Stimulated activated naive CD4-positive, alpha-beta T cell treated with Interleukin-2 at 50 U/mL for 16 hours (primary cell): ENCODE measurements at regions not wholly inside any gene's neighbourhood (a gene's known extent, or its start where the extent isn't known, plus 50 kb on each side); places are given as distances from the start of the nearest gene placed in this dataset.

Experiments
- DNase-seq: peaks from one replicate; lab custom pipeline; 2025; lab: John Stamatoyannopoulos, UW

GRCh38 chr6:43903739-43904290 lies 133.8 kb downstream of the VEGFA start:
- no peak for DNase-seq

DNA sequence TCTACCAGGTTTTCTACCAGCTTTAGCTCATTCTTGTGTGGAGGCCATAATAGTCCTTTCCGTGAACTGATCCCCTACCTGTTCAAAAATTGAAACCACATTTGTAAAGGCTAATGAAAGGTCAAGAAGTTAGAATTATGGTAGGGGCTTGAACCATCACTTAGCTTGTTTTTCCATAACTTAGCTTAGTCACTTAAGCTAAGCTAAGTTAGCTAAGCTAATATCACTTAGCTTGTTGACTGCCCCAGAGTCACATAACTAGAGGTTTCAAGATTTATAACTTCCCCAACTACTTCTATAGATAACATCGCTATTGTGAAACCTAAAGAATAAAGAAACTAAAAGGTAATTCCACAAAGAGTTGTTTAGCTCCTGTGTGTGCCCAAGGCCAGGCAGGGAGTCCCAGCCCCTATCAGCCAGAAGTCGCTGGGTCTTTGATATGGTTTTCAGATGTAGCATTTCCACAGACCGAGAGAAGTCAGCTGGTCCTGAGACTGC lies 131.8 kb downstream of the VEGFA start:
- no peak for DNase-seq

DNA sequence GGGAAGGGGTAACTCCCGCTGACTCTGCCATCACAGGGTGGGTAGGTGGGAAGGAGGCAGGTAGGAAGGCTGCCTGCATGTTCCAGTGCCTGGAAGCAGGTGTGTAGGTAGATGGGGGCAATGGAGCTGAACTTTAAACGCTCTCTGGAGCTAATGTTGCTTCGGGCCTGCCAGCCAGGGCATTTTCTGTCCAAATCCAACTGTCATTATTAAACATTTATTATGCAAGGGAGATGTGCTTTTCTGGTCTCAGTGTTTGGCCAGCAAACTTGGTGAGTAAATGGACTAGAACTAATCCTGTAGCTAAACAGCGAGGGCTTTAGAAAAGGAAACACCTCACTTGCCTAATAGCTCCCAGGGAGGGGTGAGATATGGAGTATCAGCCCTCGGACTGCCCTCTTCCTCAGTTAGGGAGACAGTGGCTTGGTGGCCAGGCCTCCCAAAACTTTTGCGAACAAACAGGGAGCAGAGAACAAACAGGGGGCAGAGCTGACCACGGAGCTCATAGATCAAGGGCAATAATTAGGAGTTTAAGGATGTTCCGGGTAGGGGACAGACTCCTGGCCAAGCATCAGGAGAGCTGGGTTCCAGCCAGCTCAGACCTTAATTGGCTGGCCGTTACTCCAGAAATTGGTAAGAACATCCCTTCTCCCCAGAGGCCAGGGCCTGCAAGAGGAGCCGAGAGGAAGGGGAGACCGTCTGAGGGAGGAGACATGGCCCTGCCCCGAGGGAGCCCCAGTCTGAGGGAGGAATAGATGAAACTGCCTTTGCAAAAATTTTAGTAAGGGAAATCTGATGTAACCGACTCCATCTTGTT lies 131.1 kb downstream of the VEGFA start:
- no peak for DNase-seq

DNA sequence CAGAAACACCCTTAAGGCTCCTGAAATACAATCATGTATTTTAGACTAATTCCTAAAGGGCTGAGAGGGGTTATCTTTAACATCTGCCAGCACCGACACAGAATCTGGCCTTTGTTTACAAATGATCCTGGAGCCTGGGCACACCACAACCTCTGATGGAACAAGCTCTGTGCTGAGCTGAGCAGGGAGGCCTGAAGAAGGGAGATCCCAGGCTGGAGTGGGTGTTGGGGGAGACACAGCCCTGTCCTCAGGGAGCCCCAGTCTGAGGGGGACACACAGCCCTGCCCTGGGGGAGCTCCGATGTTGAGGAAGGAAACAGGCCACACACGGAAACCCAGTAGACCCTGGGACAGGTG lies 130.5 kb downstream of the VEGFA start:
- DNase-seq: no peak

- no peak for DNase-seq
These were observed 129.8 kb downstream of the VEGFA start for GRCh38 chr6:43899830-43900229.

DNA sequence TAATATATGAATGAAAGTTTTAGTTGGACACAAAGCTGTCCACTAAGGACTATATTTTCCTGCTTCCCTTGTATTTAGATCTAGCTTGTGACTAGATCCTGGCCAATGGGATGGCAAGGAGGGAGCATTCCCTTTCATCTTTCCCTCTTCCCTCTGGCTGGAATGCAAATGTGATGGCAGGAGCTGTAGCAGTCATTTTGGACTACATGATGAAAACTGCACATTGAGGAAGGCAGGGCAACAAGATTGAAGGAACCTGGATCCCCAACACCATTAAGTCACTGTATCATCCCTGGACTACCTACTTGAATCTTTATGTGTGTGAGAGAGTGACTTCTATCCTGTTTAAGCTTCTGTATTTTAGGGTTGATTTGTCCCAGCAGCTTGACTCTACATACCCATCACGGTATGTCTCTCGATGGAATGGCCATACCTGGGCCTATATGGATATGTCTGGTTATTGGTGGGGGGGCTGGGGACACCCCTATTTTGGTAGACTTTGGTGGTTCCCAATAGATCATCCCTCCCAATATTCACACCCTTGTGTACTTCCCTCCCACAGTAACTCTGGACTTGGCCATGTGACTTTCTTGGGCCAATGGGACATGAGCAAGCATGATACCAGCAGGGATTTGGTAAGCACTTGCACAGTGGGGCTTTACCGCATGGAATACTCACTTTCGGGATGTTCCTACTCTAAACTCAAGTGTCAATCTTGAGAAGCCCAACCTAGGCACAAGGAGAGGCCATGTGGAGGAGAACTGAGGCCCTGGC lies 128.5 kb downstream of the VEGFA start:
- DNase-seq: no peak

GRCh38 chr6:43897571-43898302 lies 127.7 kb downstream of the VEGFA start:
- DNase-seq: no peak

GRCh38 chr6:43896329-43897255 lies 126.6 kb downstream of the VEGFA start:
- no peak for DNase-seq

DNA sequence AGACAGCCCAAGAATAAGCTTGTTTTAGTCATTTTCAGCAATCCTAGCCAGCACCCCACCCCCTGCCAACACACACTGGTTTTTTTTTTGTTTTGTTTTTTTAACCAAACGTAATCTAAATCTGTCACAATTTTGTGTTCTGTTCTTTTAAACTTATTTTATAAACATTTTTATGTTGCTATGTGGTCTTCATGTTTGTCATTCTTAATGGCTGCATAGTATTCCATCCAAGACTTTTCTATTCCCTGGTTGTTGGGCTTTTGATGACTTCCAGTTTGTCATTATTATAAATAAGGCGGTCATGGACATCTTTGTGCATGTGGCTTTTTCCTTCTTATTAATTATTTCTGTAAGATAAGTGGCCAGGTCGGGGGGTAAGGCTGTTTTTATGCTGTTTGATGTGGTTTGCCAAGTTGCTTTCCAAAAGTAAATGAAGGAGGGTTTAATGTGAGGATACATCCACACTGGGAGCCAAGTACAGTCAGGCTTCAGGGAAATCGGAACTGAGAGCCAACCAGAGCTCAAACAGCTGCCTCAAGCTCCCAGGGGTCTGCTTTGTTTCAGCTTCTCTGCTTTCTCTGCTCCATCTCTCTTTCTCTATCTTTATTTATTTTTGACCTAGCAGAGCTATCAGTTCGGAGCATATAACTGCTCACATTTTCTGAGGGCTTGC lies 125.8 kb downstream of the VEGFA start:
- no peak for DNase-seq

- no peak for DNase-seq
These were observed 123.1 kb downstream of the VEGFA start for GRCh38 chr6:43893073-43893472.

DNA sequence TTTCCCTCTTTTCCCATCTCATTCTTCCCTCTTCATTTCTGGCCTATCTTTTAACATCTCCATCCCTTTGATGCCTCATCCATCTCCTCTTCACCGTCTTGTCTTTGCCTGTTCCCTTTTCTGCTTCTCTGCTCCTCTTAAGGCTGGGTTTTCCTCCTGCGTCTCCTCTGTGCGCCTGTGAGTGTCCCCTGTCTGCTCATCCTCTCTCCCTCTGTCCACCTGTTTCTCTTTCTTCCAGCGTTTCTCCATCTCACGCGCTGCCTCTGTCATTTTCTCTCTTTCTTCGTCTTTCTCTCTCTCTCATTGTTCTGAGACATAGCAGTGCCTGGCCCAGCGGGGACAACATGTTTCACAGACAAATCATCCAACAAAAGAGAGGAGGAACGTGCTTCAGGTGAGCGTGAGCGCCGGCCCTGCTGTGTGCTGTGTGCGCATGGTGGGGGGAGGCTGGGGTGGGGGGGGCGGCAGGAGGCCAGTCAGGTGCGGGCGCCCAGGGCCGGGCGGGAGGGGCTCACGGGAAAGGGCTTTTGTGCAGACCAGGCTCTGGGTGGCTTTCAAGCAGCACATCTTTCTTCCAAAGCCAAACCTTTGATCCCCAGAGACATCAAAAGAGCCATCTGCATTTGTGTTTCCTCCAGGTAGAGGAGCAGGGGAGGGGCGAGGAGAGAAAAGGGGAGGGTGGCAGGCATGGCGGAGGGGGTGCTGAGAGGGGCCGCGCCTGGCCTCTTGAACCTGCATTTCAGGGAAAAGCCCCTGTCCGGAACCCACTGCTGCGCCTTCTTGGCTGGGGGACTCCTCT lies 121.3 kb downstream of the VEGFA start:
- DNase-seq: no peak

DNA sequence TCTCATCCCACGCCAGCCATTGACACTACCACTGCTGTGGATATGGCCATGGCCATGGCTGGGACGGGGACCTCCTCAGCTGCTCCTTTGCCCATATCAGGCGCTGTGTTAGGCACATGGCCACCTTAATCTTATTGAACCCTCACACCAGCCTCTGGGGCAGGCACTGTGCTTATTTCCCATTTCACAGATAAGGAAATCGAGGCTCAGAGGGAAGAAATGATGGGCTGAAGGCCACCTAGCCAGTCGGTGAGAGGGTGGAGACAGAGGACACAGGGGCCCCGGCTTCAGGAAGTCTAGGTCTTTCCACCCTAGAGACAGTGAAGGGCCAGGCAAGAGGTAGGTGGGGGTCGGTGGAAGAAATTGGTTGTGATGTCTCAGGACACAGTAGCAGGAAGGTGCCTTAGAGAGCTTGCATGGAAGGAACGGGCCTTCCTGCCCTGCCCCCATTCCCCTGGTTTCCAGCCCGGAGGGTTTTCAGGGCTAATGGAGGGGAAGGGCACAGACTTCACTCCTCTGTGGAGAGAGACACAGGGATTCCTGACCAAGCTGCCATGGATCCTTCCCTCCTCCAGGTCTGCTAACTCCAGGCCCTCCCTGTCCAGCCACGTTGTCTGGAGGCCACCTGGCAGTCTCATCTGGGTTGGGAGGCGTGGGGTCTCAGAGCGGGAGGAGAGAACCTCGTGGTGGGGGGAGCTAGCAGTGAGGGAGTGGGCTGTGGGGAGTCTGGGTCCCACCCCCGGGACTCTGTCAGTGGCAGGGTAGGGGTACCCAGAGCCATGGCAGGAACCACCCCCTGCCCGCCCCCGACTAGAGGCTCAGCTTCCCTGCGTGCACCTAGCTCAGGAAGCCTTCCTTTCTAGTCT lies 120.4 kb downstream of the VEGFA start:
- DNase-seq: no peak

DNA sequence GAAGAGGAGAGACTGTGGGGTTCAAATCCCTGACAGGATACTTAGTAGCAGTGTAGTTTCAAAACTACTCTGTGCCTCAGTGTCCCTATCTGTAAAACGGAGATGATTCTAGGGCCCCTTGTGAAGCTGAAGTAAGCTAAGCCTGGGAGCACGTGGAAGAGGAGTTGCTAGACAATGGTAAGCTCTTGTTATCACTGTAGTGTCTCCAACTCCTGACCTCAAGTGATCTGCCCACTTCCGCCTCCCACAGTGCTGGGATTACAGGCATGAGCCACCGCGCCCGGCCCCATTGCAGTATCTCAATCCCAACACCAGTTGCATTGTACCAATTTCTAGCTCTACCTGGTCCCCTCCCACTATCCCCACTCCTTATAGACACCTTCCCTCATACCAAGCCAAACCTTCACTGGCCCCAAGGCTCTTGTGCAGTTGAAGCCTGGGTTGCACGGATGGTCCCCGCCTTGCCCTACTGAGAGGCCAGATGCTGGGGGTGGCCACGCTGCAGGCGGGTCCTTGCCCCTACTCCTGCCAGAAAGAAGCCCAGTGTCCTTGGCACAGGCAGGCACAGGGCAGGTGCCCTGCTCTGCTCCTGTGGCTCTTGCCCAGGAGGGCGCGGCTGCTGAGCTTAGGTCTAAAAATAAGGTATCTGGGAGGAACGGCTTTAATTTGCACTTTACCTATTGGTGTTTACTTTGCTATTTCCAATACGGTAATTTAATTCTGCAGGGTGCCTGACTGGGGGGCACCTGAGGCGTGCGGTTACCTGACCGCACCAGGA lies 118.1 kb downstream of the VEGFA start:
- DNase-seq: no peak

DNA sequence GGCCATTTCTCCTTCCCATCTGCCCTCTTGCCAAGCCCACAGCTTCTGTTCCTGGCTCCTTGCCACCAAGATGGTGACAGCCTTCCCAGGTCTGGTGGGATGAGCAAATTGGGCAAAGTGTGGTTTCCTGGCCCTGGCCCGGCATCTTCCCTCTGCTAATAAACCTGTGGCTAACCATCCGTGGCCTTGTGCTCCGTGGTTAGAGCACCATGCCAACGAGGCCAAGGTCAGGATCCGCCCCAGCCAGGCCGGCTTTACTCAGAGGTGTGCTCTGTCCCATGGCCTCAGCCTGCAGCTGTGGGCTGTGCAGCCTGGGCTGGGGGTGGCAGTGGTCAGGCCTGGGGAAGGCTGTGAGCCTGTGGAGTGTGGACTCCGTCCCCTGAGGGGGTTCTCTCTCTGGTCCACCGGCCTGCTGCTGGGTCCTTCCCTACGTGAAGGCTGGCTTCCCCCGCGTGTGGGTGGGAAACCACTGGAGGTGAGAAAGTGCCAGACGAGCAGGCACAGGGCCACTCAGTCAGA lies 117.4 kb downstream of the VEGFA start:
- DNase-seq: no peak

- DNase-seq: no peak
These were observed 116.8 kb downstream of the VEGFA start for GRCh38 chr6:43886717-43887339.

DNA sequence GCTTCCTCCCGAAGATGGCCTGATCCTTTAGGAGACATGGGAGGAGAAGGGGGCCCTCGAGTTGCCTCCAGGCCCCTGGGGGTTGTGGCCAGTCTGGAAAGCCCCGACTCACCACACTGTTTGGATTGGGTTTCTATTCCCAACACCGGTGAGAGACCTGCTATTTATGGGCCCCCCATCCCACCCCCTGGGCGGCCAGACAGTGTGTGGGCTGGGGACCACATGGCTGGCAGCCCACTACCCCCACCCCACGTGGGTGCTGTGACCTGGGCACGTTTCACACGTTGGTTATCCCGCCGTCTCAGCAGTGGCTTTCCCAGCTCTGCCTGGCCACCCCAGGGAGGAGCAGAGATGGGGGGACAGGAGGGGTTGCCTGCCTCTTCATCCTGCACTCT lies 116.1 kb downstream of the VEGFA start:
- no peak for DNase-seq

GRCh38 chr6:43885399-43886066 lies 115.5 kb downstream of the VEGFA start:
- no peak for DNase-seq
